HEK293 (cell line): ENCODE measurements at regions not wholly inside any gene's neighbourhood (a gene's known extent, or its start where the extent isn't known, plus 50 kb on each side); places are given as distances from the start of the nearest gene placed in this dataset.

ENCODE experiments used
- CTCF ChIA-PET: fragments of 350-600 bp; formaldehyde crosslinking; extraction: SDS; loops from one replicate; lab custom pipeline; 2021; ENCODE audit warnings: antibody characterized with exemption; lab: Yijun Ruan, JAX
- POLR2A ChIA-PET: fragments of 300-600 bp; formaldehyde crosslinking; extraction: SDS; loops from one replicate; lab custom pipeline; 2020; ENCODE audit warnings: antibody characterized with exemption, inconsistent platforms; lab: Yijun Ruan, JAX
- H3K27ac ChIP-seq: fragments of 200-500 bp; sonication (Bioruptor generic); 2 replicates; pipeline ENCODE4 v1.5.1; 2014; ENCODE audit warnings: low read depth, low read length, control low read depth, inconsistent platforms; ENCODE audit errors: extremely low read depth
- H3K36me3 ChIP-seq, 2 experiments: fragments of 200-500 bp in 1 of 2; sonication (Bioruptor generic) in 1 of 2; 1 replicate in 1 of 2; 2 replicates in 1 of 2; pipeline ENCODE4 v1.5.1; 2014 to 2017; ENCODE audit warnings: inconsistent platforms in 2 of 2, low read length in 2 of 2; ENCODE audit not compliant: control insufficient read depth in 2 of 2, insufficient read depth in 1 of 2
- H3K4me1 ChIP-seq: fragments of 200-500 bp; sonication (Bioruptor generic); 2 replicates; pipeline ENCODE4 v1.5.1; 2014; ENCODE audit warnings: mild to moderate bottlenecking, low read length, inconsistent platforms; ENCODE audit not compliant: control insufficient read depth, insufficient read depth
- H3K4me3 ChIP-seq: 2 replicates; pipeline ENCODE4 v1.5.1; 2011; ENCODE audit warnings: low read depth, mild to moderate bottlenecking, control low read depth, low read length, moderate library complexity
- H3K9me3 ChIP-seq: fragments of 200-500 bp; sonication (Bioruptor generic); 2 replicates; pipeline ENCODE4 v1.5.1; 2014; ENCODE audit warnings: low read depth, low read length, inconsistent platforms; ENCODE audit not compliant: control insufficient read depth, insufficient read depth
- ATF2 ChIP-seq: fragments of 450-650 bp; formaldehyde crosslinking; IDR thresholded peaks from 2 replicates; pipeline ENCODE4 v1.5.1; 2016; ENCODE audit warnings: missing biosample characterization, missing genetic modification characterization, low read depth
- IKZF3 ChIP-seq: fragments of 450-650 bp; IDR thresholded peaks from 2 replicates; pipeline ENCODE4 v1.5.0; 2018; ENCODE audit warnings: missing biosample characterization, mild to moderate bottlenecking, missing genetic modification characterization, moderate library complexity
- ZBTB7A ChIP-seq: fragments of 450-650 bp; formaldehyde crosslinking; IDR thresholded peaks from 2 replicates; pipeline ENCODE4 v1.5.1; 2016; ENCODE audit warnings: low read depth, missing biosample characterization, missing genetic modification characterization
- ZFP41 ChIP-seq: fragments of 450-650 bp; formaldehyde crosslinking; IDR thresholded peaks from 2 replicates; pipeline ENCODE4 v1.5.1; 2016; ENCODE audit warnings: missing biosample characterization, missing genetic modification characterization, borderline replicate concordance
- ZNF169 ChIP-seq: fragments of 450-650 bp; formaldehyde crosslinking; IDR thresholded peaks from 2 replicates; pipeline ENCODE4 v1.5.1; 2016; ENCODE audit warnings: missing biosample characterization, missing genetic modification characterization
- ZNF211 ChIP-seq: fragments of 450-650 bp; formaldehyde crosslinking; IDR thresholded peaks from 2 replicates; pipeline ENCODE4 v1.5.1; 2016; ENCODE audit warnings: low read depth, missing biosample characterization, missing genetic modification characterization
- ZNF221 ChIP-seq: fragments of 450-650 bp; formaldehyde crosslinking; IDR thresholded peaks from 2 replicates; pipeline ENCODE4 v1.5.1; 2017; ENCODE audit warnings: missing biosample characterization, missing genetic modification characterization, borderline replicate concordance
- ZNF23 ChIP-seq: fragments of 450-650 bp; formaldehyde crosslinking; IDR thresholded peaks from 2 replicates; pipeline ENCODE4 v1.5.1; 2016; ENCODE audit warnings: missing biosample characterization, missing genetic modification characterization, borderline replicate concordance
- ZNF239 ChIP-seq: fragments of 450-650 bp; formaldehyde crosslinking; IDR thresholded peaks from 2 replicates; pipeline ENCODE4 v1.5.1; 2016; ENCODE audit warnings: missing biosample characterization, missing genetic modification characterization
- ZNF274 ChIP-seq, 2 experiments: fragments of 200-500 bp in 1 of 2; fragments of 450-650 bp in 1 of 2; sonication (Bioruptor generic) in 1 of 2; formaldehyde crosslinking in 1 of 2; IDR thresholded peaks; 2 replicates each; pipeline versions ENCODE4 v1.5.1 to v1.6.1; 2014 to 2016; ENCODE audit warnings: borderline replicate concordance in 1 of 2, inconsistent platforms in 1 of 2, low read length in 1 of 2, missing biosample characterization in 1 of 2, missing genetic modification characterization in 1 of 2
- ZNF280D ChIP-seq: fragments of 450-650 bp; formaldehyde crosslinking; IDR thresholded peaks from 2 replicates; pipeline ENCODE4 v1.5.1; 2016; ENCODE audit warnings: missing biosample characterization, missing genetic modification characterization
- ZNF585B ChIP-seq: fragments of 450-650 bp; formaldehyde crosslinking; IDR thresholded peaks from 2 replicates; pipeline ENCODE4 v1.5.1; 2016; ENCODE audit warnings: missing biosample characterization, missing genetic modification characterization
- ZNF660 ChIP-seq: fragments of 450-650 bp; IDR thresholded peaks from 2 replicates; pipeline ENCODE4 v1.5.1; 2018; ENCODE audit warnings: missing biosample characterization, mild to moderate bottlenecking, missing genetic modification characterization
- ZNF791 ChIP-seq: fragments of 450-650 bp; formaldehyde crosslinking; IDR thresholded peaks from 2 replicates; pipeline ENCODE4 v1.5.1; 2016; ENCODE audit warnings: missing biosample characterization, missing genetic modification characterization
- TF ChIP-seq, protein P1 (sequence below): fragments of 450-650 bp; formaldehyde crosslinking; IDR thresholded peaks from 2 replicates; pipeline ENCODE4 v1.5.1; 2017; ENCODE audit warnings: missing biosample characterization, missing genetic modification characterization
- TF ChIP-seq, protein P2 (sequence below): fragments of 450-650 bp; formaldehyde crosslinking; IDR thresholded peaks from 2 replicates; pipeline ENCODE4 v1.5.1; 2016; ENCODE audit warnings: missing biosample characterization, missing genetic modification characterization
- TF ChIP-seq, protein P3 (sequence below): fragments of 450-650 bp; formaldehyde crosslinking; IDR thresholded peaks from 2 replicates; pipeline ENCODE4 v1.5.1; 2016; ENCODE audit warnings: missing biosample characterization, missing genetic modification characterization

- TF ChIP-seq ZNF274 (IDR thresholded peaks at IDR 0.05; ENCODE audit: low read length): no peak
- no peak for TF ChIP-seq ZNF274 (tag by site-specific recombination; IDR thresholded peaks at IDR 0.05; ENCODE audit: borderline replicate concordance)
- no peak for TF ChIP-seq ZNF23 (tag by site-specific recombination)
- TF ChIP-seq, all 188 proteins: peak for 0
Measured at GRCh38 chr14:65330416-65330815, 82.1 kb upstream of the FUT8 start (continued).

DNA sequence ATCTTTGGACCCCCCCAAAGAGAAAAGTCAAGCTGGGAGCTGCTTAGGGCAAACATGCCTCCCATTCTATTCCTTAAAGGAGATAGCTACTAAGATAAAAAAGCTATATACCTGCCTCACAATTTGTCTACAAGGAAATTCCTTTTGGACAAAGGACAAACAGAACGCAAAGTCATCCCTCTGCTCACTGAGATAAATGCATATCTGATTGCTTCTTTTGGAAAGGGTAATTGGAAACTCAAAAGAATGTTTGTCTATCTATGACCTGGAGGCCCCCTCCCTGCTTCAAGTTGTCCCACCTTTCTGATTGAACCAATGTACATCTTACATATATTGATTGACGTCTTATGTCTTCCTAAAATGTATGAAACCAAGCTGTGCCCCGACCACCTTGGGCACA is 80.9 kb upstream of the FUT8 start:
- TF ChIP-seq, protein P1, sequence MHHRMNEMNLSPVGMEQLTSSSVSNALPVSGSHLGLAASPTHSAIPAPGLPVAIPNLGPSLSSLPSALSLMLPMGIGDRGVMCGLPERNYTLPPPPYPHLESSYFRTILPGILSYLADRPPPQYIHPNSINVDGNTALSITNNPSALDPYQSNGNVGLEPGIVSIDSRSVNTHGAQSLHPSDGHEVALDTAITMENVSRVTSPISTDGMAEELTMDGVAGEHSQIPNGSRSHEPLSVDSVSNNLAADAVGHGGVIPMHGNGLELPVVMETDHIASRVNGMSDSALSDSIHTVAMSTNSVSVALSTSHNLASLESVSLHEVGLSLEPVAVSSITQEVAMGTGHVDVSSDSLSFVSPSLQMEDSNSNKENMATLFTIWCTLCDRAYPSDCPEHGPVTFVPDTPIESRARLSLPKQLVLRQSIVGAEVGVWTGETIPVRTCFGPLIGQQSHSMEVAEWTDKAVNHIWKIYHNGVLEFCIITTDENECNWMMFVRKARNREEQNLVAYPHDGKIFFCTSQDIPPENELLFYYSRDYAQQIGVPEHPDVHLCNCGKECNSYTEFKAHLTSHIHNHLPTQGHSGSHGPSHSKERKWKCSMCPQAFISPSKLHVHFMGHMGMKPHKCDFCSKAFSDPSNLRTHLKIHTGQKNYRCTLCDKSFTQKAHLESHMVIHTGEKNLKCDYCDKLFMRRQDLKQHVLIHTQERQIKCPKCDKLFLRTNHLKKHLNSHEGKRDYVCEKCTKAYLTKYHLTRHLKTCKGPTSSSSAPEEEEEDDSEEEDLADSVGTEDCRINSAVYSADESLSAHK (tag by site-specific recombination): no peak
- TF ChIP-seq ZNF280D (no peak), ZFP41 (tag by site-specific recombination) (no peak), ZNF791 (tag by site-specific recombination) (no peak)
- CTCF ChIA-PET: no interaction called here
- H3K4me3 ChIP-seq: no peak overlapping the region
- no peaks in the 10 kb centered on the region for H3K9me3 ChIP-seq
- H3K36me3 ChIP-seq: no peaks in the 10 kb centered on the region
- H3K27ac ChIP-seq: no peak overlapping the region
- H3K4me1 ChIP-seq: peaks cover 2% of the 10 kb centered on the region; the same call in 1 of the 2 replicates
- POLR2A ChIA-PET: no interaction called here

DNA sequence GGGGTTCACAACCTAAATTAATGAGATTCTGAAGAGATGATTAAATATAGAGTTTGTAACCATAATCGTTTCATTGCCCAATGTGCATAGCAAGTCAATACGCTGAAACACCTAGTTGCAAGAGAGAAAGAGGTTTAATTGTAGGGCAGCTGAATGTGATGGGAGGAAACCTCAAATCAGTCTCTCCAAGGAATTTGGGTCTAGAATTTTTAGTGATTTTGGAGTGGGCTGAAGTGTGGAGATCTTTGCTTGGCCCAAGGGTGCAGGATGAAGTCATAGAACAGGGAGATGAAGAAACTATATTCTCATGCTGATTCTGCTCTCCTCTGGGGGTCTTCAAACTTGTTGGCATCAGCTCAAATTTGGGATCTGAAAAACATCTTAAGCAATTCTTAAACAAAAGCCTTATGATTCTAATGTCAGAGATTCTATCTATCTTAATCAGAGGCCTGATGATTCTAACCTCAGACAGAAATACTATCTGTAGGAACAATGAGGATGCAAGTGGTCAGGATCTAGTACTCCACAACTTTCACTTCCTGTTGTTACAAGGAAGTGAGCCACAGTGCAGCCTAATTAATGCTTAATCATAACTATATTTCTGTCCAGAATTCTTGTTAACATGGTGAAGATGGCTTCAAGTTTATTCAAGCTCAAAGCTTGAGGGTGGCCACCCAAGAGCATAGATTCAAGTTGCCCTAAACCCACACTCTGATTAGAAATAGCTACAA is 80.2 kb upstream of the FUT8 start:
- H3K27ac ChIP-seq: no peak overlapping the region
- no peaks in the 10 kb centered on the region for H3K9me3 ChIP-seq
- ChIA-PET POLR2A (no interaction called here), CTCF (interaction anchor here (0.6 to 1.0 kb wide), 3 partner anchors 117 to 629 kb away, joined by 3 to 4 read pairs (median 3); no protein-coding TSS in a partner anchor)
- H3K4me3 ChIP-seq: no peak overlapping the region
- no peaks in the 10 kb centered on the region for H3K36me3 ChIP-seq
- peaks cover 2% of the 10 kb centered on the region; the same call in 1 of the 2 replicates for H3K4me1 ChIP-seq
- TF ChIP-seq ZNF239 (tag by site-specific recombination) (no peak), ZBTB7A (no peak), ZNF169 (no peak), ZNF221 (no peak), ZNF585B (tag by site-specific recombination) (no peak), IKZF3 (no peak), ZNF660 (tag by site-specific recombination) (no peak), ZNF211 (tag by site-specific recombination) (no peak), ATF2 (tag by site-specific recombination) (no peak)
- TF ChIP-seq, protein P2, sequence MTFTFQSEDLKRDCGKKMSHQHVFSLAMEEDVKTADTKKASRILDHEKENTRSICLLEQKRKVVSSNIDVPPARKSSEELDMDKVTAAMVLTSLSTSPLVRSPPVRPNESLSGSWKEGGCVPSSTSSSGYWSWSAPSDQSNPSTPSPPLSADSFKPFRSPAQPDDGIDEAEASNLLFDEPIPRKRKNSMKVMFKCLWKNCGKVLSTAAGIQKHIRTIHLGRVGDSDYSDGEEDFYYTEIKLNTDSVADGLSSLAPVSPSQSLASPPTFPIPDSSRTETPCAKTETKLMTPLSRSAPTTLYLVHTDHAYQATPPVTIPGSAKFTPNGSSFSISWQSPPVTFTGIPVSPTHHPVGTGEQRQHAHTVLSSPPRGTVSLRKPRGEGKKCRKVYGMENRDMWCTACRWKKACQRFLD (tag by site-specific recombination): no peak
- TF ChIP-seq, protein P3, sequence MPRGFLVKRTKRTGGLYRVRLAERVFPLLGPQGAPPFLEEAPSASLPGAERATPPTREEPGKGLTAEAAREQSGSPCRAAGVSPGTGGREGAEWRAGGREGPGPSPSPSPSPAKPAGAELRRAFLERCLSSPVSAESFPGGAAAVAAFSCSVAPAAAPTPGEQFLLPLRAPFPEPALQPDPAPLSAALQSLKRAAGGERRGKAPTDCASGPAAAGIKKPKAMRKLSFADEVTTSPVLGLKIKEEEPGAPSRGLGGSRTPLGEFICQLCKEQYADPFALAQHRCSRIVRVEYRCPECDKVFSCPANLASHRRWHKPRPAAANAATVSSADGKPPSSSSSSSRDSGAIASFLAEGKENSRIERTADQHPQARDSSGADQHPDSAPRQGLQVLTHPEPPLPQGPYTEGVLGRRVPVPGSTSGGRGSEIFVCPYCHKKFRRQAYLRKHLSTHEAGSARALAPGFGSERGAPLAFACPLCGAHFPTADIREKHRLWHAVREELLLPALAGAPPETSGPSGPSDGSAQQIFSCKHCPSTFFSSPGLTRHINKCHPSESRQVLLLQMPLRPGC: no peak
